MM.1S (cell line): ENCODE measurements at regions not wholly inside any gene's neighbourhood (a gene's known extent, or its start where the extent isn't known, plus 50 kb on each side); places are given as distances from the start of the nearest gene placed in this dataset.

ENCODE experiments used
- DNase-seq: peaks from one replicate; pipeline ENCODE4 v3.0.0-alpha.2; 2015
- H2AFZ ChIP-seq: fragments of 300-600 bp; sonication (generic); 2 replicates; pipeline ENCODE4 v1.6.0; 2016; ENCODE audit warnings: antibody characterized with exemption, low read length
- H3F3A ChIP-seq: fragments of 300-600 bp; sonication (generic); 2 replicates; pipeline ENCODE4 v1.6.1; 2016; ENCODE audit warnings: mild to moderate bottlenecking, antibody characterized with exemption, low read length, moderate library complexity, mixed read lengths; ENCODE audit not compliant: insufficient read depth
- H3K27ac ChIP-seq: fragments of 300-600 bp; sonication (generic); 2 replicates; pipeline ENCODE4 v1.5.1; 2016; ENCODE audit warnings: mild to moderate bottlenecking, low read length
- H3K27me3 ChIP-seq: fragments of 300-600 bp; sonication (generic); replicated peaks from 2 replicates; pipeline ENCODE4 v1.6.0; 2016; ENCODE audit warnings: low read length; ENCODE audit not compliant: insufficient read depth
- H3K36me3 ChIP-seq: fragments of 300-600 bp; sonication (generic); replicated peaks from 2 replicates; pipeline ENCODE4 v1.6.1; 2016; ENCODE audit warnings: mild to moderate bottlenecking, low read length, mixed read lengths; ENCODE audit not compliant: insufficient read depth
- H3K4me1 ChIP-seq: fragments of 300-600 bp; sonication (generic); 2 replicates; pipeline ENCODE4 v1.6.1; 2016; ENCODE audit warnings: low read length, mixed read lengths
- H3K4me2 ChIP-seq: fragments of 300-600 bp; sonication (generic); 2 replicates; pipeline ENCODE4 v1.6.0; 2016; ENCODE audit warnings: low read depth, low read length
- H3K4me3 ChIP-seq: fragments of 300-600 bp; sonication (generic); 2 replicates; pipeline ENCODE4 v1.5.1; 2016; ENCODE audit warnings: low read length, mixed read lengths
- H3K79me2 ChIP-seq: fragments of 300-600 bp; sonication (generic); 2 replicates; pipeline ENCODE4 v1.6.1; 2016; ENCODE audit warnings: mixed run types, low read length, mixed read lengths
- H3K9ac ChIP-seq: fragments of 300-600 bp; sonication (generic); 2 replicates; pipeline ENCODE4 v1.6.1; 2016; ENCODE audit warnings: low read length, mixed read lengths
- H3K9me2 ChIP-seq: fragments of 300-600 bp; sonication (generic); replicated peaks from 2 replicates; pipeline ENCODE4 v1.6.1; 2016; ENCODE audit warnings: mild to moderate bottlenecking, low read length, mixed read lengths; ENCODE audit not compliant: insufficient read depth
- H3K9me3 ChIP-seq: fragments of 300-600 bp; sonication (generic); replicated peaks from 2 replicates; pipeline ENCODE4 v1.6.1; 2016; ENCODE audit warnings: mild to moderate bottlenecking, low read length, mixed read lengths; ENCODE audit not compliant: insufficient read depth
- H4K20me1 ChIP-seq: fragments of 300-600 bp; sonication (generic); 2 replicates; pipeline ENCODE4 v1.6.1; 2016; ENCODE audit warnings: mild to moderate bottlenecking, low read length, moderate library complexity, mixed read lengths; ENCODE audit not compliant: insufficient read depth
- EZH2 ChIP-seq: fragments of 300-600 bp; sonication (generic); optimal IDR thresholded peaks from 2 replicates; pipeline ENCODE3; 2017; ENCODE audit warnings: low read depth, mild to moderate bottlenecking, antibody characterized with exemption, low read length, mixed read lengths
- EZH2phosphoT487 ChIP-seq: fragments of 300-600 bp; sonication (generic); IDR thresholded peaks from 2 replicates; pipeline ENCODE4 v1.6.1; 2018; ENCODE audit warnings: antibody characterized with exemption, low read length
- TF ChIP-seq, protein P1 (sequence below): fragments of 300-600 bp; sonication (generic); IDR thresholded peaks from 2 replicates; pipeline ENCODE4 v1.5.1; 2016; ENCODE audit warnings: antibody characterized with exemption, low read length, mixed read lengths

DNA sequence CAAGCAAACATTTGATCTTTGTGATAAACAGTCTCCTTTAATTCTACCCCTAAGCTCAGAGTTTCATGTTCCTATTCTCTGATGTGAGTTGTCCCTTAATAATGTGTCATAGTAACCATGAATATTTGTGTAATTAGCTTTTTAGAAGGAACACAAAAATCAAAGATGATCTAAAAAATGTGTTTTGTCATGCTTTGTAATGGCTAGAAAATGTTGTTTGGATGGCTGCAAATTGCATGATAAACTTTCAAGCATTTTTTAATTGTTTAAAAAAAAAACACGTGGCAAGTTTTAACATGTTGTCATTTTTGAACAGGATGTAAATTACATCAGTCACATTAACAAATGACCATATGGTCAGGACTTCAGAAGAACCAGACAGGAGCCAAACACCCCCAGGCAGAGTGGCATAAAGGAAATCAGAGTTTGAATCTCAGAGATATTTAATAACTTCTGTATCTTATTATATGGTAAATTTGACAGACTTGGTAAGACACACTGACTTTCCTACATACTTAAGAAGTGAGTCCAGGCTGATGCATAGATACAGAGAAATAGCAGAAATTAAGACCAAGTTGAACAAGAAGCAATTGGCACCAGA lies 223.9 kb upstream of the VEGFC start:
- Histone ChIP-seq H3K9me3 (no peaks in the 10 kb centered on the region), H3K4me3 (no peak overlapping the region), H4K20me1 (no peaks in the 10 kb centered on the region), H3K4me2 (no peak overlapping the region), H3K79me2 (no peaks in the 10 kb centered on the region), H3K9ac (no peak overlapping the region), H3K36me3 (no peaks in the 10 kb centered on the region), H3K27me3 (no peaks in the 10 kb centered on the region), H3K9me2 (no peaks in the 10 kb centered on the region), H3F3A (no peaks in the 10 kb centered on the region), H3K27ac (no peak overlapping the region), H3K4me1 (no peaks in the 10 kb centered on the region), H2AFZ (no peak overlapping the region)
- TF ChIP-seq EZH2phosphoT487 (no peak), EZH2 (no peak)
- TF ChIP-seq, protein P1, sequence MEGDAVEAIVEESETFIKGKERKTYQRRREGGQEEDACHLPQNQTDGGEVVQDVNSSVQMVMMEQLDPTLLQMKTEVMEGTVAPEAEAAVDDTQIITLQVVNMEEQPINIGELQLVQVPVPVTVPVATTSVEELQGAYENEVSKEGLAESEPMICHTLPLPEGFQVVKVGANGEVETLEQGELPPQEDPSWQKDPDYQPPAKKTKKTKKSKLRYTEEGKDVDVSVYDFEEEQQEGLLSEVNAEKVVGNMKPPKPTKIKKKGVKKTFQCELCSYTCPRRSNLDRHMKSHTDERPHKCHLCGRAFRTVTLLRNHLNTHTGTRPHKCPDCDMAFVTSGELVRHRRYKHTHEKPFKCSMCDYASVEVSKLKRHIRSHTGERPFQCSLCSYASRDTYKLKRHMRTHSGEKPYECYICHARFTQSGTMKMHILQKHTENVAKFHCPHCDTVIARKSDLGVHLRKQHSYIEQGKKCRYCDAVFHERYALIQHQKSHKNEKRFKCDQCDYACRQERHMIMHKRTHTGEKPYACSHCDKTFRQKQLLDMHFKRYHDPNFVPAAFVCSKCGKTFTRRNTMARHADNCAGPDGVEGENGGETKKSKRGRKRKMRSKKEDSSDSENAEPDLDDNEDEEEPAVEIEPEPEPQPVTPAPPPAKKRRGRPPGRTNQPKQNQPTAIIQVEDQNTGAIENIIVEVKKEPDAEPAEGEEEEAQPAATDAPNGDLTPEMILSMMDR, result no peak
- no peak for DNase-seq

DNA sequence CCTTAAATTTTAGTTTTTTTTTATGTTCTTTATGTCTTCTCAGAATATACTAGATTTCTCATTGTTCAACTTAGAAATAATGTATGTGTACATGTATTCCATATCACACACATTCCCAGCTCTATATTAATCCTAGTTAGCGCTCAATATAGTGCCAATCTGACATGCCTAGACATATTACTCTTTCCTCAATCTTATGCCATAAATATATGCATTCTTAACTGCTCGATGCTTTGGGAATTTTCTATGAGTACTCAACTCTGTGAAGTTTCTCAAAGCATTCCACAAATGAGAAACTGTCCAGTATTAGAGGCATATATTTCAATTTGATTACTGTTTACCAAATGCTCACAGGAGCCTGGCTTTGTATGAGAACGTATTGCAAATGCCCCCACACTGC lies 231.2 kb upstream of the VEGFC start:
- no peak overlapping the region for H3K4me2 ChIP-seq
- no peak overlapping the region for H3K4me3 ChIP-seq
- no peaks in the 10 kb centered on the region for H4K20me1 ChIP-seq
- H3F3A ChIP-seq, result no peaks in the 10 kb centered on the region
- no peak for DNase-seq
- no peak overlapping the region for H3K9ac ChIP-seq
- H3K27ac ChIP-seq, result no peak overlapping the region
- no peaks in the 10 kb centered on the region for H3K79me2 ChIP-seq
- no peaks in the 10 kb centered on the region for H3K9me3 ChIP-seq
- no peaks in the 10 kb centered on the region for H3K4me1 ChIP-seq
- H3K9me2 ChIP-seq, result no peaks in the 10 kb centered on the region
- H3K27me3 ChIP-seq, result no peaks in the 10 kb centered on the region
- H3K36me3 ChIP-seq, result no peaks in the 10 kb centered on the region
- no peak overlapping the region for H2AFZ ChIP-seq
- TF ChIP-seq, protein P1, result no peak
- TF ChIP-seq EZH2, result no peak
- TF ChIP-seq EZH2phosphoT487, result no peak

DNA sequence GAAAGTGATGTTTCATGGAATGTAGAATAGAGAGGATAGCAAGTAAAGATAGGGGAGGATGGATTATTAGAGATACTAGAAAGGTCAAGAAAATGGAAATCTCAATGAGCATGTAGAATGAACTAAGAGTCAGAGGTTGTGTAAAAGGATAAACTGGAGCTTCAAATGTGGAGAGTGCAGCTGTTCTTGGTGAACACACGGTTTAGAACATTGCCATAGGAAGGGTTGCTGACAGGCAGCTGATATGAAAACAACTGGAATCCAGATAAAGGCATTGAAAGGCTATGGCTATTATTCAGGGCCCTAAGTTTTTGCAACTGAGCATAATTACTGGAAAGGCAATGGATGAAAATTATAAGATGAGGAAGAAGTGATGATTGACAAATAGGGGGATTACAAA lies 239.6 kb upstream of the VEGFC start:
- no peaks in the 10 kb centered on the region for H3K4me1 ChIP-seq
- no peaks in the 10 kb centered on the region for H4K20me1 ChIP-seq
- H3K9me2 ChIP-seq, result no peaks in the 10 kb centered on the region
- no peaks in the 10 kb centered on the region for H3K27me3 ChIP-seq
- no peak overlapping the region for H3K9ac ChIP-seq
- DNase-seq, result no peak
- H3K27ac ChIP-seq, result no peak overlapping the region
- H3K4me2 ChIP-seq, result no peak overlapping the region
- TF ChIP-seq EZH2phosphoT487 (no peak), EZH2 (no peak)
- TF ChIP-seq, protein P1, result no peak
- no peaks in the 10 kb centered on the region for H3K79me2 ChIP-seq
- no peaks in the 10 kb centered on the region for H3F3A ChIP-seq
- H3K9me3 ChIP-seq, result no peaks in the 10 kb centered on the region
- H3K36me3 ChIP-seq, result no peaks in the 10 kb centered on the region
- no peak overlapping the region for H3K4me3 ChIP-seq
- H2AFZ ChIP-seq, result no peak overlapping the region
